Fibroblast of peridontal ligament (primary cell): ENCODE measurements at regions not wholly inside any gene's neighbourhood (a gene's known extent, or its start where the extent isn't known, plus 50 kb on each side); places are given as distances from the start of the nearest gene placed in this dataset.

ENCODE experiments used
- DNase-seq: peaks from one replicate; pipeline ENCODE4 v3.0.0-alpha.2; 2010; ENCODE audit errors: extremely low read depth

DNA sequence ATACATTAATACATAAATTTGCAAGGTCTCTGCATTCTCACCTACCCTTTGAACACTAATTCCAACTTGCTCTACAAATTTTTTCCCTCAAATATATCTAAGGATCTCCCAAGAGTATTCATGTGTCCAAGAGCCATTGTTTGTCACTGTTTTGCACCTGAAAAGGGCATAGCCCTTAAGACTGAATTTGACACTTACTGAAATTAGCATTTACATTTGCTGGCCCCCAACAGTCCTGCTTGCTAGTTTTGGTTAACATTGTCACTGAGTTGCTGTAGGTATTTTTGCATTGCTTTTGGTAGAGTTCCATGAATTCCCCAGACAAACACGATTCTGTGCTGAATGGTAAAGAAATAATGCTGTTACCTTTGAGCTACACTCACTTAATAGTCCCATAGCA lies 57.3 kb downstream of the KCNA4 start:
- no peak for DNase-seq

DNA sequence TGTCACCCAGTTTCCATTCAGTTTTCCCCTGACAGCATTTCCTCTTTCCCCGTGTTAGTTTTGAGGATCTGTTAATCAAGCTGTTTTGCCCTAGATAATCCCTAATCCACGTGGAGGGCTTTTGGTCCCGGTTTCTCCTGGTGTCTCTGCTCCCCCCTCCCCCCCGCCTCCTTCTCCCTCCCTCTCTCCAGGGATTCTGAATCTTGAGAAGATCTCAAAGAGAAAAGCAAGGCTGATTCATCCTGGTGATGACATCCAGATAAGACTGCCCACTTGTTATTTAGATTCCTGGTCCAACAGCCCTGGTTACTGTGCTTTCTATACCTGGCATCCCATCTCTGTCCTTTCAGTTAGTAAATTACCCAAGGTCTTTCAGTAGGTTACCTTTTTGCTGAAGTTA lies 59.4 kb downstream of the KCNA4 start:
- DNase-seq, result no peak

DNA sequence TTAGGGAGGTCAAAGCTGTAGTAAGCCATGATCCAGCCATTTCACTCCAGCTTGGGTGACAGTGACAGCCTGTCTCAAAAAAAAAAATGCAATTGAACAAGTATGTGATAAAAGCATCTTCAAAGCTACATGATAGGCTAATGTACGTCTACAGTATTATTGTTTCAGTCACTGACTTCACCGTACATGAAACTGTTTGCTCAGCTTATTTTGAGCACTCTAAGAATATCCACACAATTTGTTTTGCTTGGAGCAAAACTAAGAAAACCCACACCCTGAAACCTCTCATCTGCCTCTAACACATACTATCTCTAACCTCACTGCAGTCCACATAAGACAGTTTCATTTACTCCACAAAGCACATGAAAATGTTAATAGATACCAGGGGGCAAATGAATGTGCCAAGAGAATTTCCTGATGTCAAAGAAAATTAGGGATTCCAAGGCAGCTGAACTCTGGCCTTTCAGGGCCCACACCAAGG lies 60.7 kb downstream of the KCNA4 start:
- DNase-seq, result no peak

DNA sequence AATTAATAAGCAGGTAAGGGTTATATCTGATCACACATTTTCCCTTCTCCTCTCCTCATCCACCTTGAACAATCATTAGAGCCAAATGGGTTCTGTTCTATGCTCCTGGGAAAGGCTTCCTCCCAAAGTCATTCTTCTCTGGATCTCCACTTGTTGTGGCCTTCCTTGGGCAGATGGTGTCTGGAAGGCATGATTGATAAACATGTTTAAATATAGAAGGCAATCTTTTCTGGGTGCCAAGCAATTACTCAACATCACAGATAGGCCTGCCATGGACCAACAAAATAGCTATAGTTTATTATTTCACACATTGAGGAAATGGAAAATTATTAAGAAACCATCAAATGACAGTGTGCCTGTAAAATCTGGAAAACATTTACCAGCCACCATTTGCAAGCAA lies 73.5 kb downstream of the KCNA4 start:
- DNase-seq, result no peak

DNA sequence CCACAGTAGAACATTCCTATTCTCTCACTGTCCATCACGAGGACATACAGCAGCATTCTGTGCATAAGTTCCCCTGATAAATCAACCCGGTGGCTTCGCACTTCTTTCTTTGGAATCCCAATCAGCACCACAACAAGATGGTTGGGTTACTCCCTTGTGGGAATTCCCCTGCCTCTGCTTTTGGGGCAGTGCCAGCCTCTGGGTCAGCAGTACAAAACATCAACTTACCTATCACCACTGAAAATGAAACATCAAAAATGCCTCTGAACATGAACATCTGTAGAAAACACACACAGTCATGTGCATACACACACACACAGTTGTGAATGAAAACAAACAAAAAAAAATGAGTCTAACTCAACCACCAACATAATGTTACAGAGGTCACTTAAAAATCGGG lies 79.3 kb downstream of the KCNA4 start:
- DNase-seq, result no peak

DNA sequence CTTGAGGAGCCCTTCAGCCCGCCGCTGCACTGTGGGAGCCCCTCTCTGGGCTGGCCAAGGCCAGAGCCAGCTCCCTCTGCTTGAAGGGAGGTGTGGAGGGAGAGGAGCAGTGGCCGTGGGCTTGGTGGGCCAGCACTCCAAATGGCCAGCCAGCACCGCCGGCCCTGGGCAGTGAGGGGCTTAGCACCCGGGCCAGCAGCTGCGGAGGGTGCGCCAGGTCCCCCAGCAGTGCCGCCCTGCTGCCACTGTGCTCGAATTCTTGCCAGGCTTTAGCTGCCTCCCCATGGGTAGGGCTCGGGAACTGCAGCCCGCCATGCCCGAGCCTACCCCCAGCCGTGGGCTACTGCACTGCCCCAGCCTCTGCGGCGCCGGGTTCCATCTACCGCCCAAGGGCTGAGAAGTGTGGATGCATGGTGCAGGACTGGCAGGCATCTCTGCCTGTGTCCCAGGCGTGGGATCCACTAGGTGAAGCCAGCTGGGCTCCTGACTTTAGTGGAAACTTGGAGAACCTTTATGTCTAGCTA lies 82.7 kb downstream of the KCNA4 start:
- DNase-seq, result no peak

DNA sequence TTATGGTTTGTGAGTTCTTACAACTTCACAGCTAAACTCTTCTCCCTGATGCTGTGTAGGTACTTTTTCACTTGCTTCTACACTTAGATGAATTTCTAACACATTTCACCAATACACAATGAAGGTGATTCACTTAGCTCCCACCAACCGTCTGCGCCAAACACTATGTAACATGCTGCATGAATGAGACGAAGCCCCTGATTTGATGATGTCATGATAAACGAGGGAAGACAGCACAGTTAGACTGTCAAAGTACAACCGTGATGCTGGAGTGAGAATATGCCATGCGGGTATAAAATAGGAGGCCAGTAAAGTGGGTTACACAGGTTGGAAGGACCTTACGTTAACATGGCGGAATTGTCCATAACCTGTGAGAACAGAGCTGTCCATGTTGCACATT lies 100.8 kb downstream of the KCNA4 start:
- no peak for DNase-seq

DNA sequence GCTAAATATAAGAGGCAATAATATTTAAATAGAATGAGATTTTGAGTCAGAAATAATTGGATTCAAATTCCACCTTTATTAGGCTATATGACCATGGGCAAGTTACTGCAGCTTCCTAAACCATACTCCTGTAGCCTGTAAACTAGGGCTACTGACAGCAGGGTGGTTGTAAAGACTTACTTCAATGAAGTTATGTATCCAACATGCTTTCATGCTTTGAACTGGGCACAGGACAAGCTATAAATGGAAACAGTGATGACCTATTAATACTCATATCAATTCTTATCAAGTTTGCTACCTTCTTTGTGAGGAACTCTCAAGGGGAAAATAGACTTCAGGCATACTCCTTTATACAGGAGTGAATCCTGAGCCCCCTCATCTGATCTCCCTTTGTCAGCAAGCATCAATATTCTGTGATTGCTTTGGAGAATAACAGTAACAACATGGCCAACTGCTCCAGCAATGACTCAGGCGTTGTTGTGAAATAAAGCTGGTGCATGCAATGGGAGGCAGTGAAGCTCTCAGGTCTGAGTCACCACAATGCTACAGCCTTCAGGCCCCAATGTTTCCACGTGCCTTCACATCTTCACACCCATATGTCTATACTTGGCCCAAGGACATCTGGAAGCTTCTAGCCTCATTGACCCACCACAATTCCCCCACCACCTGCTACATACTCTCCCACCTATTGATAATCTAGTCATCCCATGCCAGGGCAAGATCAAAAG lies 102.5 kb downstream of the KCNA4 start:
- DNase-seq, result no peak

DNA sequence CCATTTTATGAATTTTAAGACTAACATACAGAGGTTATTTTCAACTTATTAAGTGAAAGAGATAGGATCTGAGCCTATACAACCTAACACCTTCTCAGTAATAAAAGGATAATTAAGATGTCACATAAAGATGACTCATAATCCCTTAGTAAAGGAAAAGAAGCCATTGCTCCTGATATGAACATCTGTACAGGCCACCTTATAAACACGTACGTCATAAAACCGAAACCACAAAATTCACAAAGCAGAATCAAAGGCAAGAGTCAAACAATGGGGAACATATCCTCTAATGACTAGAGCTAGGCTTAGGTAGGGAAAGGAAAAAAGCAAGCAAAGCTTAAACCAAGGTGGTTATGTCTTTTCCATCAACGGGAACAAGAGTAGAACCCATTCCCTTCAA lies 103.5 kb downstream of the KCNA4 start:
- DNase-seq, result no peak

DNA sequence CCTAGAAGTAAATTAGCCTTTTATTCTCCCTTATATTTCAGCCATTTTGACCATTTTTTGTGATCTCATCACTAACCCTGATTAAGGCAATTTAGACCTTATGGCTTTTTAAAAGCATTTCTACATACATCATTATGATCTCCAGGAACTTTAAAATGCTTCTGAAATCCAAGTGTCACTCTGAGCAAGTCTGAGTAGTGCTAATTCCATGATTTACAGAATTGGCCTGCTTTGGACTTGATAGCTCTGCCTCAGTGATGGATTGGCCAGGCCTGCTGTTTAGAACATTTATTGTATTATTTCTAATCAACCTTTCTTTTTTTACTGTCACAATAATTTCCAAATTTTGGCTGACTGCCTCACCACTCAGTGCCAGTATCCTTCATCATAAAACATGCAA lies 116.4 kb downstream of the KCNA4 start:
- DNase-seq, result no peak

DNA sequence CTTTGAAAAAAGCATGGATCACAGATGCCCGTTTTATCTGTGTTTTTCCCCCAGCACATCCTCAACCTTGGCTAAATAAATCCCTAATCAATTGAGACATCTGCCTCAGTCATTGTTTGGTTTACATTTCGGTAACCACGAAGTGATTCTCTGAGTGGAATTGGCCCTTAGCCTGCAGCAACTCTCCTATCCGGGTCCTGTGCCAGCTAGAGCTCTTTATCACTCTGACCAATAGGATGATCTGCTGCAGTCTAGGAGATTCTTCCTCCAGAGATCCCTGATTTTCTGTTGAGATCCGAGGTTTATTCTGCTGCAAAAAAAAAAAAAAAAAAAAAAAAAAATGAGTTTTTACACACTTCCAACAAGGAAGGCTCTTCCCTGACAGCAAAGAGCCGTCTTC lies 137.3 kb downstream of the KCNA4 start:
- DNase-seq, result no peak

DNA sequence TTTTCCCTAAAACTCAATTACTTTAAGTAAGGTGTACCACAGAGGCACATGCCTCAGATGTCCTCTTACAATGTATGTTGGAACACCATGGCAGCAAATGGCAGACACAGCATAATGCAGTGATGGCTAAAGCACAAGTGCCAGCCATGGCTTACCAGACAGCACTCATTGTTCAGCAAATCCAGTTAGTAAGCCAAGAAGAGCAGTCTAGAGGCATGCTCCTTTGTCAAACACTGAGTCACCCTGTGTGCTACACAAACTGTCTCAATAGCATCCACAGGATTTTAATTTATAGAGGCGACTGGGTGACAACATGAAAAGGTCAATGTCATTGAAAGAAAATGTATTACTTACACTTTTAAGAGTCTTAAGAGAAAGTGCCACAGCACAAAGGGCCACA lies 140.6 kb downstream of the KCNA4 start:
- no peak for DNase-seq

DNA sequence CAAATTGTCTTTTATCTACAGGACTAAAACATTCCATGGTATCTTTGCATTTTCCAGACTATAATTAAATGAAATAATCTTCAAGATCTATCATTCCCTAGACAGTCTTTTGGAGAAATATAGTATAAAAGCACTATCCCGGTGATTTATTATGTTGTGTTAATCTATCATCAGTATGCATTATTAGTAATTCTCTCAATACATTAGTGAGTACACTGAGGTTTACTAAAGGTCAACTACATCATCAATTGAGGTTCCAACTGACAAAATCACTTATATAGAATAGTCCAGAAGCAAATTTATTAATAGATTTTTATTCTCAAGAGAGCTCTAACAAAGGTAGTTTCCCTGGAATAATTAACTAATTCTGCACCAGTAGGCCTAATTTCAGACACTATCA lies 169.6 kb downstream of the KCNA4 start:
- DNase-seq, result no peak

DNA sequence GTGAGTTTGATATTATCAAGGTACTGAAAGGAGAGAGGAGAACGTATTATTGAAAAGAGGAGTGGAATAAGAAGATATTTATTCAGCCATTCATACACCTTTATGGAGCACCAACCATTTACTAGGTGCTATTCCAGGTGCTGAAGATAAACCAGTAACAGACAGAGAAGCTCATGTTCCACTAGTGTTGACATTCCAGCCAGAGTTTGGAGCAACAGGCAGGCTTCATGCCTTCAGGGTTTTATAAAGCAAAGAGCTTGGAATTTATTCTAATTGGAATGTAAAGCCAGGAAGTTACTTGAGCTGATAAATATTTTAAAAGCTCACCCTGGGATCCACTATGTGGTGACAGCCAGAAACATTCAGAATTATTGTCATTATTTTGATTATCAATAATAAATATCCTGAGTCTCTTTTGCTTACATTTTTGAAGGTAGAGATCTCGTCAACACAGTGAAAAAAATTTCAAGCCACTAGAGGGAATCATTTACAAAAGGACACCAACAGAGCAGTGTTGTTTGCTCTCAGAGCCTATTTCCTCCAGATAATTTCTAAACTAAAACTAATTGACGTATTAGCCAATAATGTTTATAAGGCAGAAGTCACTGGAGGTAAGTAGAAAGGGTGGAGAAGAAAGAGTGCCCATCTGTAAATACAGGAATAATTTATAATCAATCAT lies 172.0 kb downstream of the KCNA4 start:
- DNase-seq, result no peak

DNA sequence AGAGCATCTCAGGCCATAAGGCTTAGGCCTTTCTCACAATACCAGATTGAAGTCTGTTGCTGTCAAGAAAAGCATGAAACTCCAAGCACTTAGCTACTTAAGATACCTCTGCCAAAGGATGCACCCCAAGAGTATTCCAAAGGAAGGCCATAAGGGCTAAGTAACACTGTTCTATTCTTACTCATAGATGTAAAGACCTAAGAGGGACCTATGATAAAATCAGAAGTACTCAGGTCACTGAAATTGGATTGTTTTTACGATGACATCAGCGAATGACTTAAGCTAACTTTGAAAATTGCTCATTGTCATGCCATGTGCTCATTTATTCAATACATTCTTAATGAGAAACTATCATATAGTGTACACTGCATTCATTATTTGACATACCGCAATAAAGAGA lies 172.8 kb downstream of the KCNA4 start:
- no peak for DNase-seq

DNA sequence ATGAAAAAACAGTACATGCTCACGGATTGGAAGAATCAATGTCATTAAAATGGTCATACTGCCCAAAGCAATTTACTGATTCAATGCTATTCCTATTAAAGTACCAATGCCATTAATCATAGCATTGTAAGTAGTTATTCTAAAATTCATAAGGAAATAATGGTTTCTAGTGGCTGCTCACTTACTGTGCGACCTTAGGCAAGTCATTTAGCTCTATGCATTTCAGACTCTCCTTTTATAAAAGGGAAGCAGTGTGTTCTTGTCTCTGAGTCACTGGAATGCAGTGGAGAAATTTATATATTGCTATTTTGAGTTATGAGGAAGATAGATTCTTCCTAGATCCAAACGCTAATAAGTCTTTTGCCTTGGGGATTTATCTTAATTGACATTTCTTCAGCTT lies 174.8 kb downstream of the KCNA4 start:
- DNase-seq, result no peak

DNA sequence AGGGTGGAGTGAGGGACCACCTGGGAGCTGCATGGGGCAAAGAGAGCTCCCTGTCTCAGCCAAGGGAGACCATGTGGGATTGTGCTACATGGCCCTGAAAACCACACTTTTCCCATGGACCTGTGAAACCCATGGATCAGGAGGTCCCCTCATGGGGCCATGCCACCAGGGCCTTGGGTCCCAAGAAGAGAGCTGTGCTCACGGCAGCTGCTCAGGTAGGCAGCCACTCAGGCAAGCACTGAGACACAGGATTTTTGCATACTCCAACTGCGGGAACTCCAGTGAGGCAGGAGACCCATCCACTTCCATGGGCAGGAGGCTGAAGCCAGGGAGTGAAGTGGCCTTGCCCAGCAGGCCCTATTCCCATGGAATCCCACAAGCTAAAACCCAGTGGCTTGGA lies 190.0 kb downstream of the KCNA4 start:
- no peak for DNase-seq

DNA sequence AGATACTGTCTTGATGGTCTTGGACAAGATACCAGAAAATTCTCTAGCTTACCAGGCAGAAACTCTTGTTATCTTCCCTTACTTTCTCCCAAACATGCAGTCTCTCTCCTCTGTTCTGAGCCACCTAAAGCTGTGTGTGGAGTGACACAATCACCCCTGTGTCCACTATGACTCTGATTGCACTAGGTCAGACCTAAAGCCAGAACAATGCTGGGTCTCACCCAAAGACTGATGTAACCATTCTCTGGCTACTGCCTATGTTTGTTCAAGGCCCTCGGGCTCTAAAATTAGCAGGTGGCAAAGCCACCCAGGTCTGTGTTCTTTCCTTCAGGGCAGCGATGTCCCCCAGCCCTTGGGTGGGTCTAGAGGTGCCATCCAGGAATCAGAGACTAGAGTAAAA lies 200.5 kb downstream of the KCNA4 start:
- no peak for DNase-seq

DNA sequence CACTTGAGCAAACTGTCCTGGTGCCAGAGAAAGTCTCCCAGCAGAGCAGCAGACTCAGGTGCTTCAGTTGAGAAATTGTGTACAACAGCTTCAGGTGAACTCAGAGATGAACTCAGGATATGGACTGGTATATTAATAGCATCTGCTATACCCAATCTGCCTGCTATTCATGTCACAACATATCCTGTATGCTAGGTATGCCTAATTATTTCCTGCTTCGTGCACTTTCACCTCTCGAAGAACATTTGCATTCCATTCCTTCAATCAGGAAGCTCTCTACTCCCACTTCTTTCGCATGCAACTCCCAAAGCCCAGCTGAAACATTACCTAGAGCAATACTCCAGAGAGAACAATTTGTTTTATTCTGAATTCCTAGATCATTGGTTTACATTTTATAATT lies 207.7 kb downstream of the KCNA4 start:
- no peak for DNase-seq

DNA sequence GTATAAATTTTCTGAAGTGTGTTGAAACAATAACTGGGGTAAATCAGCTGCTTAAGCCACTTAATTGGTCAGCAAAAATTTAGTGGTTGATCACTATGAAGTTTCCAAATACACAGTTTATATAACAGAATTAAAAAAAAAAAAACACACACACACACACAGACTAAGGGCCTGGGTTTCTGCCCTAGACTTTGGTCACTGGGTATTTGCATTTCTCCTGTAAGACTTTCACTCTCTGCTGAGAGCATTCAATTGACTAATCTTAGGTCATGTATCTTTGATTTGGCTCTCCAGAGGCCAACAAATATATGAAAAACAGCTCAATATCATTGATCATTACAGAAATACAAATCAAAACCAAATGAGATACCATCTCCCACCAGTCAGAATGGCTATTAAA lies 214.3 kb downstream of the KCNA4 start:
- DNase-seq, result no peak

DNA sequence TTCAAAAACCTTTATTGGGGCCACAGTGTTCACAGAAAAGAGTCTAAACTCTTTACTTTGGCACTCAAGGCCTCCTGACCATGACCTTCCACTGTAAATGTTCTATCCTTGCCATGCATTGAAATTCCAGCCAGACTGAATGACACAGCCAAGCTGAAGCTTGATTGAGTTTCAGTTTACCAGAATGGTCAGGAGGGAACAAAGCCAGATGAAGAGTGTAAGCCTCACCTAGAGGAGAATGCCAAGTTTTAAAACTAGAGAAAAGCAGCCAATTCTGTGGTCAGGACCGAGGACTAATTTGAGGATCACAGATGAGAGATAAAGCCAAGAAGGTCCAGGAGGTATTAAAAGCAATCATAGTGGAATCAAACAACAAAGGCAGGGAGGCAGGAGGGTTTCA lies 215.3 kb downstream of the KCNA4 start:
- DNase-seq, result no peak

DNA sequence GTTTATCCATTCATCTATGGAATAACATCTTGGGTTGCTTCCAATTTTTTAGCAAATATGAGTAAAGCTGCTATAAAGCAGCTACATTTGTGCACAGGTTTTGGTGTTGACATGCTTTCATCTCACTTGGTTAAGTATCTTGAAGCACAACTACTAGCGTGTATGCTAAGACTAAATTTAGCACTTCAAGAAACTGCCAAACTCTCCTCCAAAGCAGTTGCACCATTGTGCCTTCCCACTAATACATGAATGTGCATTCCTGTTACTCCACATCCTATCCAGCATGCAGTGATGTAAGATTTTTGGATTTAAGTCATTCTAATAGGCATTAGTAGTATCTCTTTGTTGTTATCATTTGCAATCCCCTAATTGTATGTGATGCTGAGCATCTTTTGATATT lies 230.7 kb downstream of the KCNA4 start:
- DNase-seq, result no peak

DNA sequence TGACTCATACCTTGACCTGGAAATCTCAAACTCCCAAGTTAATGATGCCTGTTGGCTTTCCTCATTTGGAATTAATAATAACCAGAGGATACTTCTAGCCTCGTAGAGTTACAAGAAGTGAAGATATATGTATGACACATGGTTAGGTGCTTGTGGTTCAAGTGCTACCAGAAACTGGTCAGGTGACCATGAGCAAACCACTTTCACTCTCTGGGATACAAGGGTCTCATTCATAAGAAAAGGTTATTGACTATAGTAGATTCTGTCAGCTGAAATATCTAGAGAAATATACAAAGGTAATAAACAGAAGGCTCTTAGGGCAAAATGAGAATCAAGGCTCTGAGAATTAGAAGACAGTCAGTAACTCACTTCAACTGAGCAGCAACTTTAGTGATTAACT lies 233.3 kb downstream of the KCNA4 start:
- no peak for DNase-seq

DNA sequence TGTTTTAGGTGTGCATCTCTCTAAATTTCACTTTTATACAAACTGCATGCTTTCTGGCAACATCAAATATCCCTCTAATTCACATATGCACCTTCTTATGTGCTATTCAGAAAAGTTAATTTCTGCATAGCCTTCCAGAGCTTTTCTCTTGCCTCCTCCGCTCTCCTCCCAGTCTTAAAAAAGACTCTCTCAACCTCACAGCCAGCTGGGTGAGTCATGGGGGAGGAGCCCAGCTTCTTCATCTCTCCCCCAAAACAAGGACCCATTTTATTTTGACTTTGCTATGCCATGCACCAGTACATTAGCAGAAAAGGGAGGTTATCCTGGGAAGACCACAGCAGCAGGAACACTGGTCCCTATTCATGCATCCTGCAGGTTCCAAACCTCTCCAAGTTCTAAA lies 234.4 kb downstream of the KCNA4 start:
- no peak for DNase-seq
